NCI-H82 (cell line): ENCODE measurements at regions not wholly inside any gene's neighbourhood (a gene's known extent, or its start where the extent isn't known, plus 50 kb on each side); places are given as distances from the start of the nearest gene placed in this dataset.

Source experiments
- DNase-seq: peaks from one replicate; lab custom pipeline; 2025; lab: John Stamatoyannopoulos, UW

DNA sequence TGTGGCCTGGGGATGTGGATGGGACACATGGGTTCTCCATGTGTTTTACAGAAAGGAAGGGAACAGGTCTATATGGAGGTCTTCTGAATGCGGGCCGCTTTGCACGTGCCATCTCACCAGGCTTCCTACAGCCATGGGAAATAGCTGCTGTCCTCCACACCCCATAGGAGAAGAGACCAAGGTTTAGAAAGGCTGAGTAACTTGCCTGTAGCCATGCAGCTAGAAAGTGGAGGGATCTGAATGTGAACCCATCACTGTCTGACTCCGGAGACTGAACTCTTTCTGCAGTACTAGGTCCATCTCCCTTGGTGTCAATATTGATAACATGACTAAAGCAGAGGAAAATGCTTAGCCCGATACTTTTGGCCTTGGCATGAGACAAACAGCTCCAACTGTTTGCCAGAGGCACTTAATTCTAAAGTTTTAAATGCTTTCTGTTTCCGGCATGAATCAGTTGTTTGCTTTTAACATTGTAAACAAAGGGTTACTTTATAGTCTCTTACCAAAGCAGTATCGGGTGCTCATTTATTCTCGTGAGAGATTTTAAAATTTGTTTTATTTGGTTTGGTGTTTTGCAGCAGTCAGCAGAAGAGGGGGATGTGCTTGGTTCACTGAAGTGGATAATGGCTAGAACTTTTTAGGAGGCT lies 64.8 kb upstream of the LOXL4 start:
- DNase-seq = no peak

DNA sequence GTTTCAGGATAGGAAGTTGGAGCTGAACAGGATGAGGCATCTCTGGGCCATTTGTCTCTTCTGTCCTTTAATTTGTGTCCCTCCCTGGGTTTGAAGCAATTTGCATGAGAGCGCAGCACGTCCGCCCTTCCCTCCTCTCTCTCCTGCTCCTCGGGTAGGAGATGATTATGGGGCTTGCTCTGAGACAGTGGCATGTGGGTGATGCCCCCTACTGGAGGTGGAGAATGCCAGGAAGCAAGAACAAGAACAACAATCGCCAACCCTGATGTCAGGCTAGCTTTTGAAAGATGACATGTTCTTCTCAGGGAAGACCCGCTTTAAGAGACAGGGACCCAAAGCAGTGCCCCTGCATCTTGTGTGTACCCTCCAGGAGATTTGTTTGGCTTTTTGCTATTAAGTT lies 63.9 kb upstream of the LOXL4 start:
- peak; percentile 53 for DNase-seq

DNA sequence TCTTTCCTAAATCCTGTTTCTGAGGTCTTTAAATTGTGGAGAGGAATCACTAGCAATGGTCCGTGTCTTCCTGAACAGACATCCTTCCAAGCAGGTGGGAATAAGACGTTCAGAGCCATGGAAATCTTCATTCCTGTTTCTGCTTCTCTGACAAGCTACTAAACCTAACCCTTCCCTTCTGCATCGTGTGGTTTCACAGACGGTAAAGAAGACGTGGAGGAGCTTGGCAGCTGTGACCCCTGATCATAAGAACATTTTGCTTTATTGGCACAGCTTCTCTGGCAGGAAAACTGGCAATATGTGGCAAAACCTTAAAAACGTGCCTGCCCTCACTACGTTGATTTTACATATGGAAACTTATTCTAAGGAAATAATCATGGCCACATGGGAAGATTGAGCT lies 63.0 kb upstream of the LOXL4 start:
- no peak for DNase-seq

DNA sequence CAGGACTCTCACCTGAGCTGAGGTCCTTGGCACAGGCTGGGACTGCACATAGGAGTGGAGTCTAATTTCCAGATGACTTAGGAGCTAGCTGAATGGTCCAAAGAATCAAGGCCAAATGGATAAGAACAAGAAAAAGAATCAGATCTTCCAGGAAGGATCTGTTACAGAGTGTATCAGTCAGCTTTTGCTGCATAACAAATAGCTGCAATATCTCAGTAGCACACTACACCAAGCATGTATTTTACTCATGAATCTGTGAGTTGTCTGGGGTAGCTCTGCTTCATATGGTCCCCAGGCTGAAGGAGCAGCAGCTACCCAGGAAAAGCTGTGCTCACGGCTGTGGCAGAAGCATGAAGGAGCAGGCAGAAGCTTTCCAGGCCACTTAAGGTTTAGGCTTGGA lies 60.6 kb upstream of the LOXL4 start:
- no peak for DNase-seq

DNA sequence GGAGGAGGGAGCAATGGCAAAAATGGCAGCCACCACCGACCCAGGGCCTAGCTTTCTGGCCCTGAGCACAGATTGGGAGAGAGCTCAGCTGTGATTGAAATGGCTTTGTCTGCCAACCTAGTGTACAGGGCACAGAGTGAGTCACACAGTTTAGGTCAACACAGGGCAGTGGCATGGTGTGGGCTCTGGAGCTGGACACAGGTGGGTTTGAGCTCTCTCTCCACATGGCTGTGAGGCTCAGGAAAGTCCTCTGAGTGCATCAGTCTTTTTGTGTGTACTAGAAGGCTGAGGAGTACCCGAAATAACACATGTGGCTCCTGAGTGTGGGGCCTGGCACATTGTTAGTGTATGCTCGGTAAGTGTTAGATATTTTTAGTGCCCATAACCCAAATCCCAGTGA lies 60.2 kb upstream of the LOXL4 start:
- no peak for DNase-seq

DNA sequence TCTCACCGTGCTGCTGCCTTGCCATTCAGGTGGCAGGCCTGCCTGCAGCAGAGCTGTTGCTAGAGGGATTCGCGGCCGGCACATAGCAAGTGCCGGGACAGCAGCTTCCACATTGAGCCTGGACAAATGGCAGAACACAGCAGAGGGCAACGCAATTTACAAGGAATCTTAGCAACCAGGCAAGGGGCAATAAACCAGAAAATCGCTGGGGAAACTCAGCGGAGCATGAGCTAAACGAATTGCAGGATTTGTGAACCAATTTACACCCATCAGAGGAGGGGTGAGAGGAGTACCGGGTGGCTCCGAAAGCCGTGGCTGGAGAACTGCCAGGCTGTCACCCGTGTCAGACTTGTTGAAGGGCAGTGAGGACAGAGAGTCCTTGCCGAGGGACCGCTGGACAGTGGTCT lies 58.6 kb upstream of the LOXL4 start:
- DNase-seq = no peak

DNA sequence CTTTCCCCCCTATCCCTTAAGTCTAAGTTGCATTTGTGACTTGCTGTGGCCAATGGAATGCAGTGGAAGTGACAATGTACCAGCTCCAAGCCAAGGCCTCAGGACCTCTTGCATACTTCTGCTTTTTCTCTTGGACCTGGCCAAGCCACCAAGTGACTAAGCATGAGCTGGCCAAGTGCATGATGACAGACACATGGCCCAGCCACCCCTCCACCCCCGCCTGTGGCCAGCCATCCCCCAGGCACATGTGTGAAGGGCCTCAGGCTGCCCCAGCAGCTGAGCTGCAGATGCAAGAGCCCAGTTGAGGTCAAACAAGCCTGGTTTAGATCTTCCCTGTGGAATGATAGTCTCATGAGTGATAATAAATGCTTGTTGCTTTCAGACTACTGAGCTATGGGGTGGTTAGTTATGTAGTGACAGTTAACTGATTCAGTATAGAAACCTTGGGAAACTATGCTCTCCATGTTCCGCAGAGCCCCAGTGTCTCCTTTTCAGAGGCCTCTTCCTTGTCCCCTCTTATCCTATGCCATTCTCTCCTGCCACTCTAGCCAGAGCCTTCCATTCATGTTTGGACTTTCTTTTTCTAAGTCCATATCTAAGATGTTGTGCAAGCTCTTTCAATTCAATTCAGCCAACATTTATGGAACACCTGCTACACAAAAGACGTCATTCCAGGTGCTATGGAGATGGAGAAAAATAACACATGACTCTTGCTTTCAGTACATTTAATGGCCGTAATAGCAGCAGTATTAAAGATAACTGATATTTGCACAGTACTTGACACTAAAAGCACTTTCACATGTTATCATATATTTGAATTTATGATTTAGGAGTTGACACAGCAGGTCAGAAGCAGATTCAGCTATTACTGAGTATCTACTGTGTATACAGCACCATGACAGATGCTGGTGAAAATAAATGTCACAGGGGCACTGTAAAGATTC lies 55.5 kb upstream of the LOXL4 start:
- DNase-seq = no peak

DNA sequence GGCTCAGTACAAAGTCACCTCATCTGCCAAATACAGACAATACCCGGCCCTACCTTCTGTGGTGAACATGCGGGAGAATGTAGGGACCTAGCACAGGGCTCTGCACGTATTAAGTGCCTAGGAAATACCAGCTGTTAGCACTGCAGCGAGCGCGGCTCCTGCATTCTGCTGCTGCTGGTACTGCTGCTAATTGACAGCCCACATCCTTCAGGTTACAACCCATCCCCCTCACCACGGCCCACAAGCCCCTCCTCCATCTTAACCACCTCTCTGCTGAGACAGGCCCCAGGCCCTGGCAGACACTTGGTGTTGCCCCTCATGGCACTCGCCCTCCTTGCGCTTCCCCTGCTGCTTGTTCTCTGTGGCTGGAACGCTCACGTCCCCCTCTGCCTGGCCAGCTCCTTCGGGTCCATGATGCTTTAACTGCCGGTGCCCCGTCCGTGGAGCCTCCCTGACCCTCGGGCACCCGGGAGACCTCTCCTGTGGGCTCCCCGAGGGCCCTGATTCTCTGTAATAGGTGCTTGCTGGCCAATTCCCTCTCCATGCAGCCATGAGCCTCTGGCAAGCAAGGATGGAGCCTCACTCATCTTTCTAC lies 53.3 kb upstream of the LOXL4 start:
- DNase-seq = peak; percentile 50

DNA sequence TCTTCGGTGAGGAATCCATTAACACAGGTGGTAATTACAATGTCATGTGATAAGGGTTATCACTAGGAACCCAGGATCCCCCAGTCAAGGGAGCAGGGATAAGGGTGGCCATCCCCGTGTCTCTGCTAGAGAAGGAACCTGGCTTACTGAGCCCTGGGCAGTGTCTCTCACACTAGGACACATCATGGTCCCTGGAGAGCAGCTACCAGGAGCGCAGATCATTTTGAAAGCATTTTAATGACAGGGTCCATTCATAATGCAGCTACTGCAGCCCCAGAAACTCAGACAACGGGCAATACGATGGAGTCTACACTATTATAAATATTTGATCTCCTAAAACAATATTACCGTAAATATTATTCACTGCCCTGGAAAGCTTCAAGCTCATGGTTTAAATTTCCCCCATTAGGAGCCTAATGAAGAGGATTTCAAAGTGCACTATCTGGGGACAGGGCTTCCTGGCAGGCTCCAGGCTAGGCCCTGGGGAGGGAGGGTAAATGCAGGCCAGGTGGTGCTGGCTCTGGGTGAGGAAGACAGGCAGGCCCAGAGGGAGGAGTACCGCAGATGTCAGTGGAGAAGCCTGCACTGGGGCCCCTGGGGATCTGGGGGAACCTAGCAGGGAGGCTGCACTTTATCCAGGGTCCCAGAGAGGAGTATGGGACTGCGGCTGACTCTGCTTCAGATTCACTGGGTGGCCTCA lies 52.6 kb upstream of the LOXL4 start:
- peak; percentile 39 for DNase-seq

DNA sequence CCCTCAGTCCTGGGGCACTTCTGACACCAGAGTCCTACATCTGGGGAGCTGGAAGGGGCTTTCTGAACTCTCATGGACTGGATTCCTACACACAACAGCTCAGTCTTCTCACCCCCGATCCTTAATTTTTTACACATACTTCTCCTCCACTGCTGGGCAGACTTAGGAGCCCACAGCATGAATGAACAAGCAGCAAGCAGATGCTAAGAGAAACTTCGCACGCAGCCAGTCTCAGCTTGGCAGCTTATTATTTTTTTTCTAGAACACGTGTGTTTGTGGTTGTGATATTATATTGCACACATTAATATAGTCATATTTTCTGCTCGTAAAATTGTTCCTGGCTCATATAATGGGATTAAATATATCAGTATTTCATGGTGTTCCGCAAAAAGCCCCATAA lies 50.9 kb upstream of the LOXL4 start:
- DNase-seq = no peak
